HG03025 (cell line): ENCODE measurements at regions not wholly inside any gene's neighbourhood (a gene's known extent, or its start where the extent isn't known, plus 50 kb on each side); places are given as distances from the start of the nearest gene placed in this dataset.
"Not testable (repeated sequence)": the region's sequence is repeated elsewhere in the genome, so short reads cannot be mapped to it uniquely, and the experiment has no call there.

ENCODE experiments used
- ATAC-seq: cut with Tn5 transposase; IDR thresholded peaks from one replicate; pipeline ENCODE4 v1.9.1; 2021; ENCODE audit warnings: mild to moderate bottlenecking, moderate library complexity; ENCODE audit not compliant: unreplicated experiment, low FRiP score

DNA sequence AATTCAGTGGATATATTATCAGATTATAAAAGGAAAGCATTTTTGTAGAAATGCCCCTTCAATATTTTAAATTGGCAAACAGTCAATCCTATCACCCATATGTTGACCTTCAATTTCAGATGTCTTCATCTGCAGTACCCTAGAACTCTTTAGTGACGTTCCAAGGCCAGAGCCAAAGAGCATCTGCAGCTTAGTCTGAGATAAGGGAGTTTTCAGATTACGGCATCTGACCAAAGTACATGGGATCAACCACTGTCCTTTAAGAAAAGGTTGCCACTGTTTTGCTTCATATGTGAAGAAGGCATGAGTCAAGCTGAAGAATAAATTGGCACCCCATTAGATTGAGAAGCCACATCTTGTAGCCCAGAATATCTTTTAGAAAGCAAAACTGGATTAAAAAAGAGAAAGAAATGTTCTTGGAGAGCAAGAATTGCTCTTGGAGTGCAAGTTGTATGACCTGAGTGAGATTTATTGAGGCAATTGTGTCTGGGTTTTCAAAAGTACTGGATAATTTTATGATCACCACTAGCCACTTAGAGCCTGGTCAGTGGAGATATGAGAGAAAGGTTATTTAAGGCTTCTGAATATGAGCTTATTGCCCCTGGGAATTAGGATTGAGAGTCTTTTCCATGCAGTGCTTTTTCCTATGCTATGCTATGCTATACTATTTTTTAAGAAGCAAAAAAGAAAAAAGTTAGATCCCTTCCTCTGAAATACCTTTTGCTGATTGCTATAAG, 251.9 kb upstream of the NR3C2 start:
- ATAC-seq = no peak

DNA sequence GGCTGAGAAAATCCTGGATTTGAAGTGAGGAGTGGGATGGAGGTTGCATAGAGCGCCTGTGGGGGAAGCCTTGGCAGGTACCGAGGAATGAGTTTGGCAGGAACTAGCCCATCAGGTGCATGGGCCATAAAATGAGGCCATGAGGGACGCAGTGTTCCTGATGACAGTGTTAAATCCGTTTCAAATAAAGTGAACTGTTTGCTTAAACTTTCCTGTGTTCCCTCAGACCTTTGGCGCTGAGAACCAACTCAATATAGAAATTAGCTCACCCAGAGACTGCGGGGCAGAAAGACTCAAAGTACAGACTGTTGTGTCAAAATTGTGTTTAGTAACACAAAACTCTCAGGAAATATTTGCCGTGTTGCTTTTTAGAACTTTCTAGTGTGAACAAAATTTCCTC, 250.0 kb upstream of the NR3C2 start:
- ATAC-seq = no peak

DNA sequence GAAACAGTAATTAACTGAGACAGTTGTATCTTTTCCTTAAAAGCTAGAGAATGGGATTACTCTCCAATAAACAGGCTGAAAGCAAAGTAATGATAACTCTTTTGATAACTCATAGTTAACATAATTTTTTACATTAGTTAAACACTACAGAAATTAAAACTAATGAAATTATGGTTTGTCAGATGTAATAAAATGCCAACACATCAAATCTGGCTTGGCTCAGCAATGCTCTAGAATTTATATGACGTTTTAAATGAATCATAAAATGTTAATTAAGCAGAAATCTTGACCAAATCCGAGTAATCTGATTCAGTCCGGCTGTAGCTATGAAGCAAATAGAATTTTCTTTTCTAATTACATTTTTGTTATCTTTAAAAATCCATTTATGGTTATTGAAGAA, 244.2 kb upstream of the NR3C2 start:
- no peak for ATAC-seq

DNA sequence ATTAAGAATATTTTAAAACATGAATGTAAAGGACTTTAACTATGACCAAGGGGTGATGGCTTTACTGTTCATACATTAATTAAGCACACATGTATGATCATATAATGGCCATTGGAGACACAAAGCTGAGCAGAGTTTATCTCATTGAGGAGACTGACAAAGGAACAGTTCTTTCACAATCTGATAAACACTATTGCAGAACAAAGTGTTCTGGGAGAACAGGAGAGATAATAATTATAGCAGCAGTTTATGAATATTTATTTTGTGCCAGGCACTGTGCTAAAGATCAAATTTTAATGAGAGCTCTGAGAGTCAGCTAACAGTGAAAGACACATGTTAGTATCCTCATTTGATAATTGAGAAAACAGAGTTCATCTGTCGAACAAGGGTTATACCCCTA, 242.4 kb upstream of the NR3C2 start:
- ATAC-seq = no peak

DNA sequence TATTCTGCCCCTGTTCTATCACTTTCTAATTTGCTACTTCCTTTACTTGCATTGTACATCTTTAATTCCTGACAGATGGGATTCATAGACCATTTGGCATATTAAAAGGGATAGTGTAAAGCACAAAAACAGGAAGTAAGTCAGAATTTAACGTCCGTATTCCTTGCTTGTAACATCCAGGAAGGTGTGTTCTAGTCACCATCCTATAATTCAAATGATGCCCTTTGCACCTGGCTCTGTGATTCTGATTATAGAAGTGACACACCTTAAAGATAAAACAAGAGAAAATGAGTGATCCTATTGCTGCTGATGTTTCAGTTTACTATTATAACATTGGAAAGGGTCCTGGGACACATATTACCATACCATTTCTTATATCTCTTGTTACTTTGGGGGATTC, 238.7 kb upstream of the NR3C2 start:
- no peak for ATAC-seq

DNA sequence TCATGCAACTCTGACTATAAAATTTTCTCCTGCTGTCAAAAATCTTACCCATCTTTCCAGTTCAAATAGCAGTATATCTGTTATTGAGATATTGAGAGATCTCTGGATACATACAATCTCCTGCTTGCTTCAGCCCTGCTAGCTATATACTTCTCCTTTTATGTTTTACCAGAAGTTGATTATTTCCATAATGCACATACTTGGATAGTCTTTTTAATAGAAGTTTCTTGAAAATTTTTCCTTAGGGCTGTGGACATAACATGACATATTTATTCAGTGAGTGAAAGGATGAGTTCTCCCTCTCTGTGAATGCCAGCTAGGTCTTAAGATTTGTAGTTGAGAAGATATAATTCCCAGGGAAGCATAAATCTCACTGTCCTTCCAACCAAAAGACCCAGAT, 234.1 kb upstream of the NR3C2 start:
- ATAC-seq = no peak

DNA sequence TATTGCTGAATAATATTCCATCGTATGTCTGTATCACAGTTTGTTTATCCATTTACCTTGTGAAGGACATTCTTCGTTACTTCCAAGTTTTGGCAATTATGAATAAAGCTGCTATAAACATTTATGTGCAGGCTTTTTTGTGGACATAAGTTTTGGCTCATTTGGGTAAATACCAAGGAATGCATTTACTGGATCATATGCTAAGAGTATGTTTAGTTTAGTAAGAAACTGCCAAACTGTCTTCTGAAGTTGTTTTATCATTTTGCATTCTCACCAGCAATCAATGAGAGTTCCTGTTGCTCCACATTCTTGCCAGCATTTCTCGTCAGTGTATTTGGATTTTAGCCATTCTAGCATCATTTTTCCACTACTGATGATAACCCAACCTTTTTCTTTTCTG, 232.7 kb upstream of the NR3C2 start:
- ATAC-seq = no peak

DNA sequence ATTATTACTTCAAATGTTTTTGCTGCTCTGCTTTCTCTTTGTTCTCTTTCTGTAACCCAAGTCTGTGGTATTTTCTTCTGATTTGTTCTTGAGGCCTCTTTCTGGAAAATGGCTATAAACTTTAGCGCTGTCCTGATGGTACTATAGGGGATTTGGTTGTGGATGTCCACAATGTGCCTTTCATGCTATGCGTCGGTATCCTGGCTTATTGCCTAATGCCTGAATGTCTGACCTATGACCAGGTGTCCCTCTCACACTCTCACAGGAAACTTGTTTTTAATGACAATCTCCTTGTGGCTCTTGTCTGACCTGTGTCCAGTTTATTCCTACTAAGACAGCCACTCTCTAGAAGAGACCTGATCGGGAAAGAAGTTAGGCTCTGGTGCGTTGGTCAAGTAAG, 222.4 kb upstream of the NR3C2 start:
- ATAC-seq = no peak

DNA sequence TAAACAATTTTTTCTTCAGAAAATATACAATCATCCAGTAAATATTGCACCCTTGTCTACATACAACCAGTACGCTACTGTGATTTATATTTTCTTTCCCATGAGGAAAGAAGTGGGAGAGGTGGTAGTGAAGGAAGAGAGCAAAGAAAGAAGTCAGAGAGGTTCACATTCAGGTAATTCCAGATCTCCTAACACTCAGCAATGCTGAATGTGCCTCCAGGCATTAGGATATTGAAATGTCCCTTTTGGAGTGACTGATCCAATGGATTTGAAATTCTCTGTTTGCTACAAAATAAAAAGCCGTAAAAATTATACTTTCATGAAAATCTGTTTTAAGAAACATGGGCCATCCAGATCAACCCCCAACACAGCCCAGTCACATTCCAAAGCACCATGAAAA, 211.9 kb upstream of the NR3C2 start:
- no peak for ATAC-seq

DNA sequence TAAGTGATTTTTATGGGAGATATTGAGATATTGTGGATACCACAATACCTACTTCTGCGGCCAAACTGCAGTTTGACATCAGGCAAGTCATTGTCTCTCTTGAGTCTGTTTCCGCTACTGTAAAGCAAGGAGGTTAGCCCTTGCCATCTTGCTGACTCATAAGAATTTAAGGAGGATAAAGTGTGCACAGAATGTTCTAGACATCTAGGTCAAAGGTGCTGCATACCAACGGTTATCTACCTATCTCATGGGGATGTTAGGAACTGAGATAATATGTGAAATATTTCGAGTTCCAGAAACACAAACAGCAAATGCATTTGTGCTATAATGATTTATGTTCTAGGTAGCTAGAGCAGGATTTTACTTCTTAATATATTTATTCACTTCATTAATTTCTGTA, 211.5 kb upstream of the NR3C2 start:
- ATAC-seq = no peak

DNA sequence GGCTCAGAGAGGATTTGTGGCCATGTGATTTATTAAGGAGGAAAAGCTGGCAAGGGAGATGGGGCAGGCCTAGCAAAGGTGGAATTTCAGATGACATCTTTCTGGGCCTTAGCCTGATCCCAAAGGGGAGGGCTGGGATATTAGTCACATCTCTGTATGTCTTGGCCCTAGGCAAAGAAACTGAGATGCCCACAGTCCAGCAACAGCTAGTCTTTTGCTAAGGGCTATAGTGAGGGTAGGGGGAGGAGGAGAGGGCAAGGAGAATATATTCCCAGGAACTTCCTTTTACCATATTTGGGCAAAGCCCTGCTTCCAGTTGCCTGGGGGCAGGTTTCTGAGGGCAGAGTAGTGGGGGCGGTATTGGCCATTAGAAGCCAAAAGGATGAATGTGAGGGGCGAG, 209.8 kb upstream of the NR3C2 start:
- no peak for ATAC-seq

DNA sequence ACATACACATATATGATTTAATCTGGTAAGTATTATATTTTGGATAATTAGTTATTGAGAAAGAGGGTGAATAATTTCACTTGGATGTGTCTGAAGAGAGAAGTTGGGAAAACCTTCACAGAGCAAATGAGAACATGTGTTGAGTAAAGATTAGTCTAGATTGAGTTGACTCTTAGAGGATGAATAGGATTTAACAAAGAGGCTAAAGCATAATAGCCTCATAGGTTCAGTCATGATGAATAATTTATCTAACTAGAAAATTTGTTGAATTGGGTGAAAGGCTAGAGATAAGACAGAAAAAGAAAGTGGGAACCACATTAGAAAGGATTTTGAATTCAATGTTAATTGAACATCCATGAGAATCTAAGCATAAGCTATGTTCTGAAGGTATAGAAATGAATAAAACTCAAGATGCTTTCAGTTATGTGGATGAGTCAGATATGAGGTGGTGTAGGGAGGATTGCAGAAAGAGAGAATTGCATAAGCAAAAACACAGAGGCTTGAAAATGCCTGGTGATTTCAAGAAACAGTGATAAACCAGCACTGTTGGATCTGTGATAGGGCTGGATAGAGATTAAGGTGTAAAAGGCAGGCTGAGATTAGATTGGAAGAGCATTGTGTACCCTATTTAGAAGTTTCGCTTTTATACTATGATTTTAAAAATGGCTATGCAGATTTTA, 207.6 kb upstream of the NR3C2 start:
- ATAC-seq = no peak

DNA sequence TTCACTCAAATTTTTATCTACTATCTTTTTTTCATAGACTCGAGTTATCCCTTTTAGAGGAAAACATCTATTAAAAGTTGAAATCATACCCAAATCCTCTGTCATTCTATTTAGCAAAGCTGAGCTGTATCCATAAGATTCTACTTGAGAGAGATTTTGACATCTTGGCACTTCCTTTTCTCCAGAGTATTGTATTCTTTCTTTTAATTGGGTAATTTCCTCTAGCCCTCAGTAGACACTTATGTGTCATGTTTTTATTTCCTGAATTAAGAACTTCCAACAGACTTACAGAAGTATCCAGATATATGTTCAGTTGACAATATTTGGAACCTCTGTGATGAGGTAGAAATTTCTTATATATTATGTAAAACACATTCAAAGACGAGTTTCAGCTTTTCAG, 201.6 kb upstream of the NR3C2 start:
- no peak for ATAC-seq

DNA sequence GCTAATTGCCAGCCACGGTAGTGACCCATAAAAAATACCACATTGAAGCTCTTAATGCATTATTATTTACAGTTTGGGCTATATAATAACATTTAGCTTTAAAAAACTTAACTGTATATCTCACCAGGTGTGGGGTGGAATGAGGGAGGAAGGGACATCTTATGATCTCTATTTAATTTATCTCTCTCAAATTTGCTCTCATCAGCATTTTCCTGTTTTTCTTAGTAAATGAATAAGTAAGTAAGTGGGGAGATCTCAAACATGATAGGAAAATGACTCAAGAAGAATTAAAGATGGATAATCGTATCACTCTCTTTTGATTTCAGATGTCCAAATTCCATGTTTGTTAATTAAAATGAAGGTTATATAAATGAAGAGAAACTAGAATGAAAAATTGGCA, 200.7 kb upstream of the NR3C2 start:
- no peak for ATAC-seq

DNA sequence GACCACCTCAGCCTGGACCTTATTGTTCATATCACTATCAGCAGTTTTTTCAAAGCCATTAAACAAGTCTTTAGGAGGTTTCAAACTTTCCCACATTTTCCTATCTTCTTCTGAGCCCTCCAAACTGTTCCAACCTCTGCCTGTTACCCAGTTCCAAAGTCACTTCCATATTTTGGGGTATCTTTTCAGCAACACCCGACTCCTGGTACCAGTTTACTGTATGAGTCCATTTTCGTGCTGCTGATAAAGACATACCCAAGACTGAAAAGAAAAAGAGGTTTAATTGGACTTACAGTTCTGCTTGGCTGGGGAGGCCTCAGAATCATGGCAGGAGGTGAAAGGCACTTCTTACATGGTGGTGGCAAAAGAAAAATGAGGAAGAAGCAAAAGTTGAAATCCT, 195.9 kb upstream of the NR3C2 start:
- not testable (repeated sequence) for ATAC-seq

DNA sequence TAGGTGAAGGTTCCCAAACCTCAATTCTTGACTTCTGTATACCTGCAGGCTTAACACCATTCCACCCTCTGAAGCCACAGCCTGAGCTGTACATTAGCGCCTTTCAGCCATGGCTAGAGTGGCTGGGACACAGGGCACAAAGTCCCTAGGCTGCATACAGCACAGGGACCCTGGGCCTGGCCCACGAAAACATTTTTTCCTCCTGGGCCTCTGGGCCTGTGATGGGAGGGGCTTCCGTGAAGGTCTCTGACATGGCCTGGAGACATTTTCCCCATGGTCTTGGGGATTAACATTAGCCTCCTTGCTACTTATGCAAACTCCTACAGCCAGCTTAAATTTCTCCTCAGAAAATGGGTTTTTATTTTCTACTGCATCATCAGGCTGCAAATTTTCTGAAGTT, 195.2 kb upstream of the NR3C2 start:
- not testable (repeated sequence) for ATAC-seq

DNA sequence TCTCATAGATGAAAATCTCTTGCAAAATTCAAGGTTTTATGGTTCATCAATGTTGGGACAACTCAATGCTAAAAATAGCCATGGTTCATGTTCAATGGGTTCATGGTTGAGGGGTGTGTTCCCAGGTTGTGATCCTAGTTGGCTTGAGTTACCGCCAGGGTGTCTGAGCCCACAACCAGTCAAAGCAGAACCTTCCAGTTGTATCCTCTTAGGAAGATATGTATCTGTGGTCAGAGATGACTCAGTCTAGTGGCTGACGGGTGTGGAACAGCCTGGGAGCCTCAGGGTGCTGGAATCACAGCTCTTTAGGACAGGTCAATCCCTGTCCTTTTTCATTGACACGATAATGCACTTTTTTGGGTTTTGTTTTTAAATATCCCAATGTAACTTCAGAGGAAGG, 192.3 kb upstream of the NR3C2 start:
- ATAC-seq = no peak

DNA sequence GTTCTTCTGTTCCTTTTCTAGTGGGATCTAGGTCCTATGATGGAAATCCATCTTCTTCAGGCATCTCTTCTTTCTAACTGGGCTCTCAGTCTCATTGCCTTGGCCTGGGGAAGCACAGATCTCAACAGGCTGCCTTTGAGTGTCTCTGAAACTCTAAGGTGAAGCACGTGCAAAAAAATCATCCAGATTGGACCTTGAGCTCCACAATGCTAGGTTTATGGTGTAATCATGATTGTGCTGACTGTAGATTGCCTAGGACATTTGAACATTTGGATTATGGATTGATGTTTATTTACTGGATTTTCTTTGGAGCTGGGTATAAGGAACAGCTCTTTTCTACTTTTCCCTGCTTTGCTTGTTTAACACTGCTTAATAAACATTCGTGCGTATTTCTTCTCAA, 191.5 kb upstream of the NR3C2 start:
- ATAC-seq = no peak

DNA sequence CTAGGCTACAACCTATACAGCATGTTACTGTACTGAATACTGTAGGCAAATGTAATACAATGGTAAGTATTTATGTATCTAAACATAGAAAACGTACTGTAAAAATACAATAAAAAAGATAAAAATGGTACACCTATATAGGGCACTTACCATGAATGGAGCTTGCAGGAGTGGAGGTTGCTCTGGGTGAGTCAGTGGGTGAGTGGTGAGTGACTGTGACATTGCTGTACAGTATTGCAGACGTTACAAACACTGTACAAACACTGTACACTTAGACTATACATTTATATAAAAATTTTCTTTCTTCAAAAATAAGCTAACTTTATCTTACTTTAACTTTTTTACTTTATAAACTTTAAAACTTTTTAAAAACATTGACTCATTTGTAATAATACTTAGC, 190.3 kb upstream of the NR3C2 start:
- no peak for ATAC-seq

DNA sequence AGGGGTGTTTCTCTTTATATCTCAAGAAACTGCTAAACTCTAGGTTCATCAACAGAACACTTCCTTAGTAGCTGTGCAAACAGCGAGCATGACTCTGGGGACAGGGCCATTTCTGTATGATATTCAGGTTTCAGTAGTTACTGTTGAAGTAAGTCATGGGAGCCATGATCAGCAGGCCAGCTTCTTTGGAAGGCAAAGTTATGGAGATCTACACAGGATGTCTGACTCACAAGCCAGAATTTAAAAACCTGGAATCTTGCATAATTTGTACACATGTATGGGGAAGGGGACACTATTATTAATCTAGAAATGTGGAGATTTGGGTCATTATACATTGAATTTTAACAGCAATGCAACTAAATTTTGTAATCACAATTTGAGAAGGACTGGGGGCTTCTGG, 187.8 kb upstream of the NR3C2 start:
- no peak for ATAC-seq

DNA sequence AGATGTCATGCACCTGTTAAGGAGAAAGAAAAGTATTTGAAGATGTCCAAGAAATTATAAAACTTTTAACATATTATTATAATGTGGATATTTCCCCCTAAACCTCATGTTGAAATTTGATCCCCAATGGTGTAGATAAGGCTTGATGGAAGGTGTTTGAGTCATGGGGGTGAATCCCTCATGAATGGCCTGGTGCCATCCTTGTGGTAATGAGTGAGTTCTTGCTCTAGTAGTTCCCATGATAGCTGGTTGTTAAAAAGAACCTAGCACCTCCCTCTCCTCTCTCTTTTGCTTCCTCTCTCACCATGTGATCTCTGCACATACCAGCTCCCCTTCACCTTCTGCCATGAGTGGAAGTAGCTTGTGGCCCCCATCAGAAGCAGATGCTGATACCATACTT, 176.6 kb upstream of the NR3C2 start:
- ATAC-seq = no peak

DNA sequence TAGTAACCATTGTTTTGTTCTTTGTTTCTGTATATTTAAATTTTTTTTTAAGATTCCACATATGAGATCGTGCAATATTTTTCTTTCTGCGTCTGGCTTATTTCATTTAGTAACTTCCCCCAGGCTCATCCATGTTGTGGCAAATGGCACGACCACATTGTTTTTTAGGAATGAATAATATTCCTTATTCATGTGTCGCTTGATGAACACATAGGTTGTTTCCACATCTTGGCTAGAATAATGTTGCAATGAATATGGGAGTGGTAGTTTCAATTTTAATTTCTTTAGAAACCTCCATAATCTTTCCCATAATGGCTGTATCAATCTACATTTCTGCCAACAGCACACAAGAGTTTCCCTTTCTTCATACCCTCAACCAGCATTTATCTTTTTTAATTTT, 166.8 kb upstream of the NR3C2 start:
- no peak for ATAC-seq
